DND-41 (cell line): ENCODE measurements at regions not wholly inside any gene's neighbourhood (a gene's known extent, or its start where the extent isn't known, plus 50 kb on each side); places are given as distances from the start of the nearest gene placed in this dataset.
"Not testable (repeated sequence)": the region's sequence is repeated elsewhere in the genome, so short reads cannot be mapped to it uniquely, and the experiment has no call there.

ENCODE experiments used
- CTCF ChIP-seq: IDR thresholded peaks from 2 replicates; pipeline ENCODE4 v1.5.1; 2012; ENCODE audit warnings: borderline replicate concordance, low read length, moderate library complexity, mild to moderate bottlenecking; ENCODE audit not compliant: poor library complexity, severe bottlenecking; ENCODE audit errors: extremely low read depth
- EZH2 ChIP-seq: IDR thresholded peaks from 3 replicates; pipeline ENCODE4 v1.6.1; 2012; ENCODE audit warnings: borderline replicate concordance, low read depth, mild to moderate bottlenecking, moderate library complexity, low read length, inconsistent platforms; ENCODE audit not compliant: severe bottlenecking

GRCh38 chr14:105921781-105922180 lies 395.4 kb downstream of the TMEM121 start:
- not testable (repeated sequence) for TF ChIP-seq CTCF, EZH2
